ENCODE measurements at regions not wholly inside any gene's neighbourhood (a gene's known extent, or its start where the extent isn't known, plus 50 kb on each side); places are given as distances from the start of the nearest gene placed in this dataset.

DNA sequence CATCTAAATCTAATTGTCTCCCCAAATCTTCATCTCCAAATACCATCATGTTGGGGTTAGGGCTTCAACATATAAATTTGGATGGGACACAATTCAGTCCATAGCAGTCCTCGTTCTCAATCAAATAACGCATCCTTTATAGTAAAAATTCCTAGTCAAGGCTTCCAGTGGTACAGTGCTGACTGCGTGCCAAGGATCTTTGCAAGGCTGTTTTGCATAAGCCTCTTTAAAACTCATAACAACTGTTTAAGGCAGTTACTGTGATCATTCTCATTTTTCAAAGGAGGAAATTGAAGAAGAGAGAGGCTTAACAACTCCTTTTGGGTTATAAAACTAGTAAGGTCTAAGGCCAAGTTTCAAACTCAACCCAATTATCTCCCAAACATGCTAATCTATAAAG, 666.9 kb downstream of the NYAP2 start:
- TF ChIP-seq, protein P1, sequence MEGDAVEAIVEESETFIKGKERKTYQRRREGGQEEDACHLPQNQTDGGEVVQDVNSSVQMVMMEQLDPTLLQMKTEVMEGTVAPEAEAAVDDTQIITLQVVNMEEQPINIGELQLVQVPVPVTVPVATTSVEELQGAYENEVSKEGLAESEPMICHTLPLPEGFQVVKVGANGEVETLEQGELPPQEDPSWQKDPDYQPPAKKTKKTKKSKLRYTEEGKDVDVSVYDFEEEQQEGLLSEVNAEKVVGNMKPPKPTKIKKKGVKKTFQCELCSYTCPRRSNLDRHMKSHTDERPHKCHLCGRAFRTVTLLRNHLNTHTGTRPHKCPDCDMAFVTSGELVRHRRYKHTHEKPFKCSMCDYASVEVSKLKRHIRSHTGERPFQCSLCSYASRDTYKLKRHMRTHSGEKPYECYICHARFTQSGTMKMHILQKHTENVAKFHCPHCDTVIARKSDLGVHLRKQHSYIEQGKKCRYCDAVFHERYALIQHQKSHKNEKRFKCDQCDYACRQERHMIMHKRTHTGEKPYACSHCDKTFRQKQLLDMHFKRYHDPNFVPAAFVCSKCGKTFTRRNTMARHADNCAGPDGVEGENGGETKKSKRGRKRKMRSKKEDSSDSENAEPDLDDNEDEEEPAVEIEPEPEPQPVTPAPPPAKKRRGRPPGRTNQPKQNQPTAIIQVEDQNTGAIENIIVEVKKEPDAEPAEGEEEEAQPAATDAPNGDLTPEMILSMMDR (conservative IDR thresholded peaks at IDR 0.05) = no peak
- no peak for TF ChIP-seq ZFX (IDR thresholded peaks at IDR 0.05)
